Mucosa of descending colon (tissue), 3 donors: ENCODE measurements at regions not wholly inside any gene's neighbourhood (a gene's known extent, or its start where the extent isn't known, plus 50 kb on each side); places are given as distances from the start of the nearest gene placed in this dataset.

Experiments used
- ATAC-seq: fragments of 200-7000 bp; cut with Tn5 transposase; one replicate; pipeline ENCODE4 v1.9.1; 2020; ENCODE audit warnings: mild to moderate bottlenecking, moderate library complexity
- DNase-seq, 3 donors: peaks; one replicate each; pipeline ENCODE4 v3.0.0-alpha.2; 2020
- H3K36me3 ChIP-seq: fragments of 200-600 bp; one replicate; pipeline ENCODE4 v1.8.0; 2021; ENCODE audit warnings: low read depth, mild to moderate bottlenecking
- H3K4me1 ChIP-seq: fragments of 200-600 bp; one replicate; pipeline ENCODE4 v1.8.0; 2021; ENCODE audit warnings: low read depth, mild to moderate bottlenecking
- H3K4me3 ChIP-seq: fragments of 200-600 bp; one replicate; pipeline ENCODE4 v1.8.0; 2021; ENCODE audit warnings: mild to moderate bottlenecking
- H3K9me3 ChIP-seq: fragments of 200-600 bp; one replicate; pipeline ENCODE4 v1.8.0; 2021; ENCODE audit warnings: mild to moderate bottlenecking
- intact Hi-C, 2 donors: fragments of 100-400 bp; cut with DNase I in 1 of 2; cut with micrococcal nuclease in 1 of 2; formaldehyde crosslinking; loops; one replicate each; pipeline versions ENCODE4 v1.11.0 to v1.11.1; 2022; cut with DNase I, micrococcal nuclease
- TF ChIP-seq, protein P1 (sequence below): fragments of 200-600 bp; IDR thresholded peaks from one replicate; pipeline ENCODE4 v1.8.0; 2022; ENCODE audit warnings: antibody characterized with exemption, mild to moderate bottlenecking
- donor health status: DM: no; HTN: no; CAD: no; lungs with moderate emphysema.
- donor health status: DM: no; HTN: no; CAD: no.
- donor health status: DM: no; HTN: yes; CAD: no.

- Histone ChIP-seq H3K4me3 (no peak overlapping the region), H3K4me1 (no peaks in the 10 kb centered on the region), H3K9me3 (no peaks in the 10 kb centered on the region), H3K36me3 (no peaks in the 10 kb centered on the region)
- TF ChIP-seq, protein P1, sequence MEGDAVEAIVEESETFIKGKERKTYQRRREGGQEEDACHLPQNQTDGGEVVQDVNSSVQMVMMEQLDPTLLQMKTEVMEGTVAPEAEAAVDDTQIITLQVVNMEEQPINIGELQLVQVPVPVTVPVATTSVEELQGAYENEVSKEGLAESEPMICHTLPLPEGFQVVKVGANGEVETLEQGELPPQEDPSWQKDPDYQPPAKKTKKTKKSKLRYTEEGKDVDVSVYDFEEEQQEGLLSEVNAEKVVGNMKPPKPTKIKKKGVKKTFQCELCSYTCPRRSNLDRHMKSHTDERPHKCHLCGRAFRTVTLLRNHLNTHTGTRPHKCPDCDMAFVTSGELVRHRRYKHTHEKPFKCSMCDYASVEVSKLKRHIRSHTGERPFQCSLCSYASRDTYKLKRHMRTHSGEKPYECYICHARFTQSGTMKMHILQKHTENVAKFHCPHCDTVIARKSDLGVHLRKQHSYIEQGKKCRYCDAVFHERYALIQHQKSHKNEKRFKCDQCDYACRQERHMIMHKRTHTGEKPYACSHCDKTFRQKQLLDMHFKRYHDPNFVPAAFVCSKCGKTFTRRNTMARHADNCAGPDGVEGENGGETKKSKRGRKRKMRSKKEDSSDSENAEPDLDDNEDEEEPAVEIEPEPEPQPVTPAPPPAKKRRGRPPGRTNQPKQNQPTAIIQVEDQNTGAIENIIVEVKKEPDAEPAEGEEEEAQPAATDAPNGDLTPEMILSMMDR: no peak
- ATAC-seq (no peak), DNase-seq (no peak)
- intact Hi-C loops: no loop called here
These were observed 112.2 kb upstream of the ANKRD30BL start for GRCh38 chr2:132274000-132274399.

- DNase-seq (no peak), ATAC-seq (no peak)
- Histone ChIP-seq H3K36me3 (no peaks in the 10 kb centered on the region), H3K4me1 (no peaks in the 10 kb centered on the region), H3K4me3 (no peak overlapping the region), H3K9me3 (no peaks in the 10 kb centered on the region)
- TF ChIP-seq, protein P1: no peak
- intact Hi-C loops: no loop called here
These were observed 113.6 kb upstream of the ANKRD30BL start for GRCh38 chr2:132275396-132275795.

DNA sequence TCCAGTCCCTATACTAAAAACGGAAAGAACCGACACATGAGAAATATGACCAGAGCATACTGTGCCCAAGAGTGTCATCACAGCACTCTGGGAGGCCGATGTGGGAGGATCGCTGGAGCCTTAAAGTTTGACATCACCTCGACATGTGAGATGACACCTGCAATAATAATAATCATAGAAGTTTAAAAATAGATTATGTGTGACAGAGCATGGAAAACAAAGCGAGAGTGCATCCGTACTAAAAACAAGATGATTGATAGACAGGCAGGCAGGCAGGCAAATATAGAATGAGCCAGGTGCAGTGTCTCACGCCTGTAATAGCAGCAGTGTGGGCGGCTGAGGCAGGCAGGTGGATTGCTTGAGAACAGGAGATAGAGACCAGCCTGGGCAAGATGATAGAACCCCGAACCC lies 114.8 kb upstream of the ANKRD30BL start:
- no peak overlapping the region for H3K4me3 ChIP-seq
- TF ChIP-seq, protein P1: no peak
- H3K9me3 ChIP-seq: no peaks in the 10 kb centered on the region
- DNase-seq: no peak
- no peaks in the 10 kb centered on the region for H3K4me1 ChIP-seq
- H3K36me3 ChIP-seq: no peaks in the 10 kb centered on the region
- intact Hi-C loops: no loop called here
- no peak for ATAC-seq

GRCh38 chr2:132278267-132278666 lies 116.5 kb upstream of the ANKRD30BL start:
- intact Hi-C loops: no loop called here
- ATAC-seq (no peak), DNase-seq (no peak)
- Histone ChIP-seq H3K4me3 (no peak overlapping the region), H3K4me1 (no peaks in the 10 kb centered on the region), H3K36me3 (no peaks in the 10 kb centered on the region), H3K9me3 (no peaks in the 10 kb centered on the region)
- TF ChIP-seq, protein P1: no peak

DNA sequence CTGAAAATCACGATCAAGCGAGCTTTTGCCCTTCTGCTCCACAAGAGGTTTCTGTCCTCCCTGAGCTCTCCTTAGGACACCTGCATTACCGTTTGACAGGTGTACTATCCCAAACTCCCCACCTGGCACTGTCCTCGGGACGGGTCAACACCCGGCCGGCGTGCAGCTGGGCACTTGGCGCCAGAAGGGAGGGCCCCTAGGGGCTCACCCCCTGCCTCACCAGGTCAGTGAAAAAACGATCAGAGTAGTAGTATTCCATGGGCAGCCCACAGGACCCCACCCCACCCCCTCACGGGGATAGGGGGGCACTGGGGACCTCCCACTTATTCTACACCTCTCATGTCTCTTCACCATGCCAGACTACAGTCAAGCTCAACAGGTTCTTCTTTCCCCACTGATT lies 117.6 kb upstream of the ANKRD30BL start:
- intact Hi-C loops: no loop called here
- Histone ChIP-seq H3K4me3 (no peak overlapping the region), H3K9me3 (no peaks in the 10 kb centered on the region), H3K4me1 (no peaks in the 10 kb centered on the region), H3K36me3 (no peaks in the 10 kb centered on the region)
- no peak for ATAC-seq
- no peak for DNase-seq
- TF ChIP-seq, protein P1: no peak

- ATAC-seq (no peak), DNase-seq (no peak)
- H3K36me3 ChIP-seq: no peaks in the 10 kb centered on the region
- no peaks in the 10 kb centered on the region for H3K9me3 ChIP-seq
- H3K4me3 ChIP-seq: no peak overlapping the region
- TF ChIP-seq, protein P1: no peak
- intact Hi-C loops: no loop called here
- H3K4me1 ChIP-seq: no peaks in the 10 kb centered on the region
These were observed 118.3 kb upstream of the ANKRD30BL start for GRCh38 chr2:132279930-132280615.
